Astrocyte (in vitro differentiated cells and primary cell): ENCODE measurements at regions not wholly inside any gene's neighbourhood (a gene's known extent, or its start where the extent isn't known, plus 50 kb on each side); places are given as distances from the start of the nearest gene placed in this dataset.

Experiments used
- DNase-seq: peaks from one replicate; pipeline ENCODE4 v3.0.0-alpha.2; 2010; ENCODE audit warnings: low read depth
- FAIRE-seq: peaks from 2 replicates; lab custom pipeline; 2011; peaks lifted over from hg19 to GRCh38; lab: Jason Lieb, UNC
- H2AFZ ChIP-seq: 2 replicates; pipeline ENCODE4 v1.6.0; 2012; ENCODE audit warnings: low read depth, low read length, inconsistent platforms
- H3K27ac ChIP-seq: 2 replicates; pipeline ENCODE4 v1.5.1; 2011; ENCODE audit warnings: low read depth, low read length, inconsistent platforms
- H3K27me3 ChIP-seq: 2 replicates; pipeline ENCODE4 v1.6.0; 2011; ENCODE audit warnings: low read length, inconsistent platforms; ENCODE audit not compliant: insufficient read depth
- H3K36me3 ChIP-seq: 2 replicates; pipeline ENCODE4 v1.5.1; 2011; ENCODE audit warnings: low read length, inconsistent platforms; ENCODE audit not compliant: insufficient read depth
- H3K4me1 ChIP-seq: 2 replicates; pipeline ENCODE4 v1.5.1; 2011; ENCODE audit warnings: low read length, inconsistent platforms; ENCODE audit not compliant: insufficient read depth
- H3K4me2 ChIP-seq: 2 replicates; pipeline ENCODE4 v1.6.0; 2012; ENCODE audit warnings: low read length, inconsistent platforms
- H3K4me3 ChIP-seq: 2 replicates; pipeline ENCODE4 v1.5.1; 2011; ENCODE audit warnings: low read depth, mild to moderate bottlenecking, low read length, inconsistent platforms; ENCODE audit not compliant: insufficient read depth
- H3K79me2 ChIP-seq: 2 replicates; pipeline ENCODE4 v1.6.0; 2012; ENCODE audit warnings: mild to moderate bottlenecking, low read length, inconsistent platforms; ENCODE audit not compliant: insufficient read depth
- H3K9ac ChIP-seq: 2 replicates; pipeline ENCODE4 v1.6.0; 2012; ENCODE audit warnings: mild to moderate bottlenecking, low read length, inconsistent platforms
- H3K9me3 ChIP-seq: 2 replicates; pipeline ENCODE4 v1.5.1; 2012; ENCODE audit warnings: low read depth, mild to moderate bottlenecking, low read length, inconsistent platforms; ENCODE audit not compliant: insufficient read depth
- H4K20me1 ChIP-seq: 2 replicates; pipeline ENCODE4 v1.6.0; 2012; ENCODE audit warnings: low read length, inconsistent platforms; ENCODE audit not compliant: insufficient read depth
- H3K27ac Mint-ChIP-seq: one replicate; pipeline ENCODE4 v1.8.0; 2021; ENCODE audit warnings: mild to moderate bottlenecking, mixed read lengths; ENCODE audit not compliant: unreplicated experiment
- H3K27me3 Mint-ChIP-seq: one replicate; pipeline ENCODE4 v1.8.0; 2021; ENCODE audit warnings: low read depth, mixed read lengths; ENCODE audit not compliant: unreplicated experiment
- H3K36me3 Mint-ChIP-seq: one replicate; pipeline ENCODE4 v1.8.0; 2021; ENCODE audit warnings: low read depth, mixed read lengths; ENCODE audit not compliant: unreplicated experiment
- H3K4me1 Mint-ChIP-seq: one replicate; pipeline ENCODE4 v1.8.0; 2021; ENCODE audit warnings: low read depth, mixed read lengths; ENCODE audit not compliant: unreplicated experiment
- H3K4me3 Mint-ChIP-seq: one replicate; pipeline ENCODE4 v1.8.0; 2021; ENCODE audit warnings: mild to moderate bottlenecking, moderate library complexity, mixed read lengths; ENCODE audit not compliant: unreplicated experiment
- H3K9me3 Mint-ChIP-seq: one replicate; pipeline ENCODE4 v1.8.0; 2021; ENCODE audit warnings: mild to moderate bottlenecking, mixed read lengths; ENCODE audit not compliant: unreplicated experiment
- CTCF ChIP-seq: IDR thresholded peaks from 2 replicates; pipeline ENCODE4 v1.5.1; 2011; ENCODE audit warnings: low read depth, mild to moderate bottlenecking, inconsistent platforms, low read length, moderate library complexity; ENCODE audit not compliant: insufficient read depth
- EZH2 ChIP-seq: IDR thresholded peaks from 2 replicates; pipeline ENCODE4 v1.6.1; 2012; ENCODE audit warnings: mild to moderate bottlenecking, low read length, inconsistent platforms; ENCODE audit not compliant: insufficient read depth

GRCh38 chr6:44582930-44583329 is 195.4 kb downstream of the CDC5L start:
- Mint-ChIP-seq H3K27ac (no peak overlapping the region), H3K27me3 (peaks cover 2% of the 10 kb centered on the region), H3K9me3 (peaks cover 7% of the 10 kb centered on the region), H3K4me1 (peaks cover 14% of the 10 kb centered on the region), H3K4me3 (no peak overlapping the region), H3K36me3 (no peaks in the 10 kb centered on the region)
- Histone ChIP-seq H3K27me3 (no peaks in the 10 kb centered on the region), H3K79me2 (no peaks in the 10 kb centered on the region), H3K27ac (no peak overlapping the region), H3K36me3 (no peaks in the 10 kb centered on the region), H3K4me2 (no peak overlapping the region), H3K4me3 (no peak overlapping the region), H3K9me3 (peaks cover 6% of the 10 kb centered on the region), H3K9ac (no peak overlapping the region), H4K20me1 (no peaks in the 10 kb centered on the region), H3K4me1 (peaks cover 17% of the 10 kb centered on the region), H2AFZ (no peak overlapping the region)
- FAIRE-seq (no peak), DNase-seq (no peak)
- TF ChIP-seq CTCF, result no peak
- TF ChIP-seq EZH2, result no peak

GRCh38 chr6:44590471-44590870 is 203.0 kb downstream of the CDC5L start:
- Histone ChIP-seq H3K9ac (no peak overlapping the region), H4K20me1 (no peaks in the 10 kb centered on the region), H3K4me2 (no peak overlapping the region), H3K27ac (no peak overlapping the region), H3K4me3 (no peak overlapping the region), H3K27me3 (no peaks in the 10 kb centered on the region), H3K4me1 (no peaks in the 10 kb centered on the region), H2AFZ (no peak overlapping the region), H3K9me3 (no peaks in the 10 kb centered on the region), H3K36me3 (no peaks in the 10 kb centered on the region), H3K79me2 (no peaks in the 10 kb centered on the region)
- peaks cover 9% of the 10 kb centered on the region for H3K4me1 Mint-ChIP-seq
- H3K4me3 Mint-ChIP-seq, result peak overlapping the region; percentile 17
- DNase-seq (no peak), FAIRE-seq (no peak)
- TF ChIP-seq EZH2 (no peak), CTCF (no peak)
- peaks cover 2% of the 10 kb centered on the region for H3K27me3 Mint-ChIP-seq
- H3K9me3 Mint-ChIP-seq, result peaks cover 14% of the 10 kb centered on the region
- no peak overlapping the region for H3K27ac Mint-ChIP-seq
- H3K36me3 Mint-ChIP-seq, result no peaks in the 10 kb centered on the region

- Mint-ChIP-seq H3K27ac (no peak overlapping the region), H3K27me3 (peaks cover 3% of the 10 kb centered on the region), H3K9me3 (peaks cover 8% of the 10 kb centered on the region), H3K4me1 (peaks cover 9% of the 10 kb centered on the region), H3K4me3 (no peak overlapping the region), H3K36me3 (no peaks in the 10 kb centered on the region)
- H3K27me3 ChIP-seq, result no peaks in the 10 kb centered on the region
- no peak overlapping the region for H3K4me3 ChIP-seq
- FAIRE-seq, result no peak
- DNase-seq, result peak; percentile 56
- H4K20me1 ChIP-seq, result no peaks in the 10 kb centered on the region
- no peaks in the 10 kb centered on the region for H3K79me2 ChIP-seq
- H2AFZ ChIP-seq, result no peak overlapping the region
- no peaks in the 10 kb centered on the region for H3K36me3 ChIP-seq
- H3K9ac ChIP-seq, result no peak overlapping the region
- no peak overlapping the region for H3K27ac ChIP-seq
- TF ChIP-seq EZH2 (no peak), CTCF (peak; percentile 59)
- no peaks in the 10 kb centered on the region for H3K9me3 ChIP-seq
- no peak overlapping the region for H3K4me2 ChIP-seq
- no peaks in the 10 kb centered on the region for H3K4me1 ChIP-seq
Measured at GRCh38 chr6:44593539-44593944, 206.0 kb downstream of the CDC5L start.
